WTC11 (cell line): ENCODE measurements at regions not wholly inside any gene's neighbourhood (a gene's known extent, or its start where the extent isn't known, plus 50 kb on each side); places are given as distances from the start of the nearest gene placed in this dataset.

Source experiments
- ELF4 ChIP-seq: sonication (generic); formaldehyde crosslinking; IDR thresholded peaks from 2 replicates; pipeline ENCODE4 v1.8.1; 2022; ENCODE audit warnings: low read depth, mild to moderate bottlenecking, moderate library complexity, missing genetic modification reagents
- ESRRA ChIP-seq: sonication (generic); formaldehyde crosslinking; IDR thresholded peaks from 2 replicates; pipeline ENCODE4 v1.8.1; 2022; ENCODE audit warnings: mild to moderate bottlenecking, missing genetic modification reagents, borderline replicate concordance
- FOXJ3 ChIP-seq: sonication (generic); formaldehyde crosslinking; IDR thresholded peaks from 2 replicates; pipeline ENCODE4 v1.9.0; 2021; ENCODE audit warnings: missing genetic modification reagents, mild to moderate bottlenecking, borderline replicate concordance
- FOXP1 ChIP-seq: sonication (generic); formaldehyde crosslinking; IDR thresholded peaks from 2 replicates; pipeline ENCODE4 v1.8.0; 2022; ENCODE audit warnings: missing genetic modification reagents, mild to moderate bottlenecking, moderate library complexity, borderline replicate concordance
- KAT7 ChIP-seq: sonication (generic); formaldehyde crosslinking; IDR thresholded peaks from 2 replicates; pipeline ENCODE4 v1.8.1; 2023; ENCODE audit warnings: missing genetic modification reagents, mild to moderate bottlenecking, borderline replicate concordance
- MAX ChIP-seq: sonication (generic); formaldehyde crosslinking; IDR thresholded peaks from 2 replicates; pipeline ENCODE4 v1.8.0; 2022; ENCODE audit warnings: mild to moderate bottlenecking, missing genetic modification reagents
- NFATC4 ChIP-seq: fragments of 250-450 bp; sonication (Bioruptor Pico); IDR thresholded peaks from 2 replicates; pipeline ENCODE4 v1.9.0; 2021; ENCODE audit warnings: mild to moderate bottlenecking
- NFYB ChIP-seq: sonication (generic); formaldehyde crosslinking; conservative IDR thresholded peaks from 2 replicates; pipeline ENCODE4 v1.8.0; 2022; ENCODE audit warnings: low read depth, missing genetic modification reagents
- ZNF532 ChIP-seq: fragments of 250-450 bp; sonication (Bioruptor Pico); IDR thresholded peaks from 2 replicates; pipeline ENCODE4 v1.9.0; 2021; ENCODE audit warnings: mild to moderate bottlenecking, borderline replicate concordance
- TF ChIP-seq, protein P1 (sequence below): fragments of 200-600 bp; IDR thresholded peaks from 2 replicates; pipeline ENCODE4 v1.8.0; 2022; ENCODE audit warnings: antibody characterized with exemption
- TF ChIP-seq, protein P2 (sequence below): sonication (generic); formaldehyde crosslinking; IDR thresholded peaks from 2 replicates; pipeline ENCODE4 v1.8.1; 2022; ENCODE audit warnings: mild to moderate bottlenecking, moderate library complexity, missing genetic modification reagents

DNA sequence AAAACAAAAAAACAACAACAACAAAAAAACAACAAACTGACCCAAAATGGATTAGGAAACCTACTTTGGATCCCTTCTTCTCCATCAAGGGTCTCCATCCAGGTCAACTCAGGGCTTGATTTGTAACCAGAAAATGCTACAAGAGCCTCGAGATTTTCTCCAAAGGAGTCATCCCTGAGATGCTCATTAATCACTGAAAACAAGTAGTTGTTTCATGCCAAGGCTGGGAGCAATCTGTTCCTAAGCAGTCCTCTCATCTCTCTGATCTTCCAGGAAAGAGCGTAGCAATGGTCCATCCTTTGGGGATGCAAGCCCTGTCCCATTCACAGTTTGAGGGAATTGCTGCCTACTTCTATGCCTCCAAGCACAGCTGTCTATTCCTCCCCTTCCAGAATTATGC lies 203.0 kb upstream of the MAP3K1 start:
- TF ChIP-seq FOXP1 (CRISPR knock-in tag) = no peak
- TF ChIP-seq, protein P1, sequence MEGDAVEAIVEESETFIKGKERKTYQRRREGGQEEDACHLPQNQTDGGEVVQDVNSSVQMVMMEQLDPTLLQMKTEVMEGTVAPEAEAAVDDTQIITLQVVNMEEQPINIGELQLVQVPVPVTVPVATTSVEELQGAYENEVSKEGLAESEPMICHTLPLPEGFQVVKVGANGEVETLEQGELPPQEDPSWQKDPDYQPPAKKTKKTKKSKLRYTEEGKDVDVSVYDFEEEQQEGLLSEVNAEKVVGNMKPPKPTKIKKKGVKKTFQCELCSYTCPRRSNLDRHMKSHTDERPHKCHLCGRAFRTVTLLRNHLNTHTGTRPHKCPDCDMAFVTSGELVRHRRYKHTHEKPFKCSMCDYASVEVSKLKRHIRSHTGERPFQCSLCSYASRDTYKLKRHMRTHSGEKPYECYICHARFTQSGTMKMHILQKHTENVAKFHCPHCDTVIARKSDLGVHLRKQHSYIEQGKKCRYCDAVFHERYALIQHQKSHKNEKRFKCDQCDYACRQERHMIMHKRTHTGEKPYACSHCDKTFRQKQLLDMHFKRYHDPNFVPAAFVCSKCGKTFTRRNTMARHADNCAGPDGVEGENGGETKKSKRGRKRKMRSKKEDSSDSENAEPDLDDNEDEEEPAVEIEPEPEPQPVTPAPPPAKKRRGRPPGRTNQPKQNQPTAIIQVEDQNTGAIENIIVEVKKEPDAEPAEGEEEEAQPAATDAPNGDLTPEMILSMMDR = no peak
- no peak for TF ChIP-seq MAX
- no peak for TF ChIP-seq NFATC4 (CRISPR knock-in tag)
- no peak for TF ChIP-seq ESRRA
- TF ChIP-seq, protein P2, sequence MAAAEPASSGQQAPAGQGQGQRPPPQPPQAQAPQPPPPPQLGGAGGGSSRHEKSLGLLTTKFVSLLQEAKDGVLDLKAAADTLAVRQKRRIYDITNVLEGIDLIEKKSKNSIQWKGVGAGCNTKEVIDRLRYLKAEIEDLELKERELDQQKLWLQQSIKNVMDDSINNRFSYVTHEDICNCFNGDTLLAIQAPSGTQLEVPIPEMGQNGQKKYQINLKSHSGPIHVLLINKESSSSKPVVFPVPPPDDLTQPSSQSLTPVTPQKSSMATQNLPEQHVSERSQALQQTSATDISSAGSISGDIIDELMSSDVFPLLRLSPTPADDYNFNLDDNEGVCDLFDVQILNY (CRISPR knock-in tag) = no peak
- no peak for TF ChIP-seq KAT7
- TF ChIP-seq FOXJ3 (CRISPR knock-in tag) = no peak
- TF ChIP-seq NFYB (CRISPR knock-in tag) = no peak
- no peak for TF ChIP-seq ZNF532 (CRISPR knock-in tag)
- TF ChIP-seq ELF4 (CRISPR knock-in tag) = no peak
